HepG2 (cell line): ENCODE measurements at regions not wholly inside any gene's neighbourhood (a gene's known extent, or its start where the extent isn't known, plus 50 kb on each side); places are given as distances from the start of the nearest gene placed in this dataset.

Source experiments
- ATAC-seq: fragments of 200-7000 bp; cut with Tn5 transposase; 3 replicates; pipeline ENCODE4 v1.9.1; 2020; ENCODE audit warnings: mild to moderate bottlenecking, moderate library complexity
- BruUV-seq: library from RNA; stranded (reverse); fragments of 400-500 nt; replicated peaks from 2 replicates; lab custom pipeline; 2021; lab: Mats Ljungman, UMichigan
- CTCF ChIA-PET: fragments of 300-600 bp; formaldehyde crosslinking; extraction: SDS; loops from one replicate; lab custom pipeline; 2021; ENCODE audit warnings: low total read pairs, inconsistent platforms, low intra/inter-chr PET ratio; lab: Yijun Ruan, JAX
- POLR2A ChIA-PET: fragments of 350-600 bp; sonication (Branson Sonifier 250); formaldehyde crosslinking; loops from one replicate; lab custom pipeline; 2020; ENCODE audit warnings: antibody characterized with exemption, inconsistent platforms; lab: Yijun Ruan, JAX
- DNase-seq: peaks from one replicate; pipeline ENCODE4 v3.0.0-alpha.2; 2015; ENCODE audit warnings: low spot score
- FAIRE-seq: peaks from 3 replicates; lab custom pipeline; 2011; peaks lifted over from hg19 to GRCh38; lab: Jason Lieb, UNC
- H2AFZ ChIP-seq: one replicate; pipeline ENCODE4 v1.6.1; 2011; ENCODE audit warnings: low read length, inconsistent platforms
- H3K27ac ChIP-seq: fragments of 300-600 bp; 3 replicates; pipeline ENCODE4 v1.8.0; 2011; ENCODE audit warnings: mixed run types, mild to moderate bottlenecking, mixed read lengths, low read length, inconsistent platforms; ENCODE audit not compliant: insufficient read depth; ENCODE audit errors: extremely low read length
- H3K27me3 ChIP-seq, 2 experiments: fragments of 200-600 bp in 1 of 2; 2 replicates in 1 of 2; 3 replicates in 1 of 2; pipeline versions ENCODE4 v1.6.0 to v1.8.0; 2011; ENCODE audit warnings: low read length in 2 of 2, mild to moderate bottlenecking in 2 of 2, moderate library complexity in 2 of 2, inconsistent platforms in 1 of 2; ENCODE audit not compliant: insufficient read depth in 2 of 2, control insufficient read depth in 1 of 2
- H3K36me3 ChIP-seq, 2 experiments: fragments of 200-600 bp in 1 of 2; replicated peaks in 1 of 2; 2 replicates in 1 of 2; 3 replicates in 1 of 2; pipeline versions ENCODE4 v1.5.1 to v1.8.0; 2011; ENCODE audit warnings: low read length in 2 of 2, inconsistent platforms in 1 of 2; ENCODE audit not compliant: insufficient read depth in 2 of 2, control insufficient read depth in 1 of 2
- H3K4me1 ChIP-seq: 2 replicates; pipeline ENCODE4 v1.5.1; 2012; ENCODE audit warnings: low read length, inconsistent platforms; ENCODE audit not compliant: insufficient read depth
- H3K4me2 ChIP-seq: 2 replicates; pipeline ENCODE4 v1.6.0; 2011; ENCODE audit warnings: low read depth, low read length, inconsistent platforms
- H3K4me3 ChIP-seq, 3 experiments: fragments of 200-600 bp in 1 of 3; sonication (generic), shearing (Covaris generic) in 1 of 3; replicated peaks in 1 of 3; 2 replicates each; pipeline ENCODE4 v1.5.1; 2011 to 2016; ENCODE audit warnings: low read length in 3 of 3, inconsistent platforms in 2 of 3, low read depth in 2 of 3, mild to moderate bottlenecking in 2 of 3, control low read depth in 1 of 3, mixed read lengths in 1 of 3; ENCODE audit not compliant: insufficient read depth in 1 of 3
- H3K79me2 ChIP-seq: one replicate; pipeline ENCODE4 v1.6.1; 2011; ENCODE audit warnings: low read length, inconsistent platforms; ENCODE audit not compliant: insufficient read depth
- H3K9ac ChIP-seq: 2 replicates; pipeline ENCODE4 v1.6.0; 2011; ENCODE audit warnings: mild to moderate bottlenecking, low read depth, low read length, inconsistent platforms; ENCODE audit not compliant: insufficient read depth
- H3K9me3 ChIP-seq: 2 replicates; pipeline ENCODE4 v1.5.1; 2012; ENCODE audit warnings: mild to moderate bottlenecking, low read length
- H4K20me1 ChIP-seq: 2 replicates; pipeline ENCODE4 v1.6.0; 2011; ENCODE audit warnings: inconsistent platforms, mild to moderate bottlenecking, low read length, moderate library complexity; ENCODE audit not compliant: insufficient read depth
- CREB3 ChIP-seq: sonication (generic); formaldehyde crosslinking; IDR thresholded peaks from 2 replicates; pipeline ENCODE4 v1.5.0; 2020; ENCODE audit warnings: missing genetic modification reagents
- ISL2 ChIP-seq: sonication (generic); formaldehyde crosslinking; IDR thresholded peaks from 2 replicates; pipeline ENCODE4 v1.5.0; 2020; ENCODE audit warnings: missing genetic modification reagents
- PLRG1 ChIP-seq: fragments of 450-650 bp; conservative IDR thresholded peaks from 2 replicates; pipeline ENCODE4 v1.6.1; 2016
- POLR2AphosphoS2 ChIP-seq: IDR thresholded peaks from 2 replicates; pipeline ENCODE4 v1.6.1; 2011; ENCODE audit warnings: low read depth, low read length, improper control_type of control experiment
- THAP8 ChIP-seq: sonication (generic); formaldehyde crosslinking; IDR thresholded peaks from 2 replicates; pipeline ENCODE4 v1.5.1; 2020; ENCODE audit warnings: missing genetic modification reagents, mild to moderate bottlenecking, borderline replicate concordance
- ZBTB21 ChIP-seq: sonication (generic); formaldehyde crosslinking; IDR thresholded peaks from 2 replicates; pipeline ENCODE4 v1.4.0; 2020; ENCODE audit warnings: missing genetic modification reagents
- ZBTB39 ChIP-seq: sonication (generic); formaldehyde crosslinking; IDR thresholded peaks from 2 replicates; pipeline ENCODE4 v1.5.0; 2020; ENCODE audit warnings: missing genetic modification reagents
- ZGPAT ChIP-seq: IDR thresholded peaks from 2 replicates; pipeline ENCODE4 v1.6.1; 2016; ENCODE audit warnings: mild to moderate bottlenecking
- ZNF367 ChIP-seq: sonication (generic); formaldehyde crosslinking; IDR thresholded peaks from 2 replicates; pipeline ENCODE4 v1.4.0; 2020; ENCODE audit warnings: missing genetic modification reagents, borderline replicate concordance
- ZNF484 ChIP-seq: sonication (generic); formaldehyde crosslinking; IDR thresholded peaks from 2 replicates; pipeline ENCODE4 v1.5.1; 2020; ENCODE audit warnings: mild to moderate bottlenecking, low read depth, missing genetic modification reagents, borderline replicate concordance
- ZNF580 ChIP-seq: IDR thresholded peaks from 2 replicates; pipeline ENCODE4 v1.6.1; 2016; ENCODE audit warnings: low read depth, borderline replicate concordance
- ZNF691 ChIP-seq: sonication (generic); formaldehyde crosslinking; IDR thresholded peaks from 2 replicates; pipeline ENCODE4 v1.4.0; 2020; ENCODE audit warnings: missing genetic modification reagents, low read depth, mild to moderate bottlenecking, borderline replicate concordance
- WGBS: methylation state at CpG from one replicate; pipeline ENCODE4 v1.1.6; 2017; ENCODE audit warnings: low lambda C conversion rate; 5-methylcytosine and 5-hydroxymethylcytosine counted together
- in situ Hi-C: cut with HindIII; loops from 2 replicates; pipeline ENCODE4 v1.10.0; 2017; ENCODE audit warnings: low pct_unique_long_range_greater_than_20kb; ENCODE audit not compliant: extremely low pct_ligation_motif_present
- intact Hi-C: fragments of 100-400 bp; cut with micrococcal nuclease; formaldehyde crosslinking; loops from one replicate; pipeline ENCODE4 v1.10.0; 2022; ENCODE audit not compliant: unreplicated experiment

GRCh38 chr4:96136056-96136455 lies 296.2 kb downstream of the PDHA2 start:
- FAIRE-seq (no peak), ATAC-seq (no peak), DNase-seq (no peak)
- no peak overlapping the region for H3K9ac ChIP-seq
- no peaks in the 10 kb centered on the region for H3K4me1 ChIP-seq
- H3K27me3 ChIP-seq: no peaks in the 10 kb centered on the region
- intact Hi-C loops (no loop called here), in situ Hi-C loops (no loop called here)
- no peaks in the 10 kb centered on the region for H3K79me2 ChIP-seq
- WGBS: 0% methylated on average over 2 of the region's 2 CpGs
- ChIA-PET POLR2A (no interaction called here), CTCF (no interaction called here)
- H3K4me2 ChIP-seq: no peak overlapping the region
- no TSS peak for BruUV-seq
- no peaks in the 10 kb centered on the region for H3K9me3 ChIP-seq
- no peak overlapping the region for H2AFZ ChIP-seq
- no peaks in the 10 kb centered on the region for H3K36me3 ChIP-seq
- TF ChIP-seq ISL2 (CRISPR knock-in tag) (no peak), ZNF367 (no peak)
- no peaks in the 10 kb centered on the region for H4K20me1 ChIP-seq
- H3K4me3 ChIP-seq: no peak overlapping the region
- H3K27ac ChIP-seq: no peak overlapping the region

- Histone ChIP-seq H3K9ac (no peak overlapping the region), H3K36me3 (no peaks in the 10 kb centered on the region), H4K20me1 (no peaks in the 10 kb centered on the region), H3K27ac (no peak overlapping the region), H3K9me3 (no peaks in the 10 kb centered on the region), H3K27me3 (no peaks in the 10 kb centered on the region), H3K4me1 (no peaks in the 10 kb centered on the region), H3K79me2 (no peaks in the 10 kb centered on the region), H3K4me3 (no peak overlapping the region), H3K4me2 (no peak overlapping the region), H2AFZ (no peak overlapping the region)
- no peak for FAIRE-seq
- no peak for ATAC-seq
- DNase-seq: no peak
- 71% methylated on average over 14 of the region's 14 CpGs for WGBS
- no TSS peak for BruUV-seq
- ChIA-PET CTCF (no interaction called here), POLR2A (no interaction called here)
- intact Hi-C loops: no loop called here
- in situ Hi-C loops: no loop called here
- no peak for TF ChIP-seq PLRG1
- TF ChIP-seq ZNF580 (CRISPR knock-in tag): no peak
- TF ChIP-seq POLR2AphosphoS2: no peak
- no peak for TF ChIP-seq ZNF691 (CRISPR knock-in tag)
- TF ChIP-seq ZBTB39 (CRISPR knock-in tag): no peak
- TF ChIP-seq ZBTB21 (CRISPR knock-in tag): no peak
- no peak for TF ChIP-seq THAP8
- TF ChIP-seq CREB3 (CRISPR knock-in tag): no peak
- no peak for TF ChIP-seq ZGPAT (CRISPR knock-in tag)
- no peak for TF ChIP-seq ZNF484 (CRISPR knock-in tag)
Observed at GRCh38 chr4:96139251-96139929, 299.5 kb downstream of the PDHA2 start.
